GM18907 (cell line): ENCODE measurements at regions not wholly inside any gene's neighbourhood (a gene's known extent, or its start where the extent isn't known, plus 50 kb on each side); places are given as distances from the start of the nearest gene placed in this dataset.

Experiments used
- ATAC-seq: cut with Tn5 transposase; IDR thresholded peaks from one replicate; pipeline ENCODE4 v1.9.1; 2021; ENCODE audit warnings: mild to moderate bottlenecking, moderate library complexity; ENCODE audit not compliant: unreplicated experiment

GRCh38 chr2:157935378-157935906, 59.3 kb upstream of the ACVR1 start:
- ATAC-seq, result no peak

- no peak for ATAC-seq
Measured at GRCh38 chr2:157934684-157935377, 58.7 kb upstream of the ACVR1 start.

GRCh38 chr2:157933160-157933920, 57.2 kb upstream of the ACVR1 start:
- no peak for ATAC-seq

- no peak for ATAC-seq
Measured at GRCh38 chr2:157932480-157933159, 56.5 kb upstream of the ACVR1 start.

- no peak for ATAC-seq
Measured at GRCh38 chr2:157931542-157931941, 55.4 kb upstream of the ACVR1 start.

- no peak for ATAC-seq
Measured at GRCh38 chr2:157930728-157931127, 54.6 kb upstream of the ACVR1 start.

DNA sequence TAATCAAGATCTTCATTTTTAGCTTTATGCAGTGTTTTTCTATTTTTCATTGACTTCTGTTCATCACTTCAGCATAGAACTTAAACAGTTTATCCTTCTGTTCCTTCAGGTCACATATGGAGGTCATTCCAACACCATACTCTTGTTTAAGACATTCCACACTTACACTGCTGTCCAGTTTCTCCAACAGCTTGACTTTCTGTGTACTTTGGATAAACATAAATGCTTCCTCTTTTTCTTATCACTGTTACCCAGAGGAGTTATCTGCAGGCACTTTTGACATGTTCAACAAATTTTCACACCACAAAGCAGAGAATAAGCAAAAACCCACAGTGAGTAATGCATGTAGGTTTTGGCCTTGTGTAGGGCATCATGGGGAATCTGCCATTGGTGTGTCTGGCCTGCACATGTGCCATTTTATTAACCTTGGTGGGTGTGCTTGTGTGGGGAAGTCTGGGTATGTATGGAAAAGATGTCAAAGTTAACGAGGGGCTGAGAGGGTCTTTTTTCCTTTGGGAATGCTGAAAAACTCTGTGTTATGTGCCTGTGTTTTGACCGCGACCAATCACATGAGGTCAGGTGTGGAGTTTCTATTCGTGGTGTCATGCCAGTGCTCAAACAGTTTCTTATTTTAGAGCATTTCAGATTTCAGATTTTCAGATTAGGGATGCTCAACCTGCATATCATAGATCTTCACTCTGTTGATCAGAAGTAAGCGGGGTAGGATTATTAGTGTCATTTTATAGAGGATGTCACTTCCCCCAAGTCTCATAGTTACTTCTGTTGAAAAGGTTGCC, 53.9 kb upstream of the ACVR1 start:
- no peak for ATAC-seq

DNA sequence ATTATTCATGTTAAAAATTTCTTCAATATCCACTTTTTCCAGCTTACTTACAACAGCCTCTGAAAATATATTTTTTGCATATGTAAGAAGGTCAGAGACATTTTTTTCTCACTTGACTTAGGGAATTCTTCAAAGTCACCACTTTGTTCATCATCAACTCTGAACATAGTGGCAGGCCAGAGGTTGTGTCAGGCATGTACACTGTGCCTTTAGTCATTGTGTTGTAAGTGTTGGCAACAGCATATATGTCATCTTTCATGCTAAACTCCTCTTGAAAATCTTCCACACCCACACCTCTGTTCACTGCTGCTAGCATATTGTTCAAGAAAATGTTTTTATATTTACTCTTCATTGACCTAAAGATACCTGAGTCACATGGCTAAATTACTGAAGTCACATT, 52.2 kb upstream of the ACVR1 start:
- ATAC-seq, result no peak

GRCh38 chr2:157927155-157927554, 51.0 kb upstream of the ACVR1 start:
- ATAC-seq, result no peak
